ENCODE measurements at regions not wholly inside any gene's neighbourhood (a gene's known extent, or its start where the extent isn't known, plus 50 kb on each side); places are given as distances from the start of the nearest gene placed in this dataset.
"Not testable (repeated sequence)": the region's sequence is repeated elsewhere in the genome, so short reads cannot be mapped to it uniquely, and the experiment has no call there.

- no peak for DNase-seq (ENCODE audit: low spot score)
These were observed 150.0 kb upstream of the SYT10 start for GRCh38 chr12:33589576-33590114.

GRCh38 chr12:33593753-33594152 is 154.1 kb upstream of the SYT10 start:
- DNase-seq (ENCODE audit: low spot score) = no peak

GRCh38 chr12:33596061-33596460 is 156.4 kb upstream of the SYT10 start:
- DNase-seq (ENCODE audit: low spot score) = no peak

GRCh38 chr12:33596814-33597213 is 157.2 kb upstream of the SYT10 start:
- DNase-seq (ENCODE audit: low spot score) = no peak

GRCh38 chr12:33602515-33602914 is 162.9 kb upstream of the SYT10 start:
- DNase-seq (ENCODE audit: low spot score) = no peak

- DNase-seq (ENCODE audit: low spot score) = no peak
These were observed 166.1 kb upstream of the SYT10 start for GRCh38 chr12:33605757-33606156.

- no peak for DNase-seq (ENCODE audit: low spot score)
These were observed 170.3 kb upstream of the SYT10 start for GRCh38 chr12:33609910-33610309.

- DNase-seq (ENCODE audit: low spot score) = no peak
These were observed 175.0 kb upstream of the SYT10 start for GRCh38 chr12:33614630-33615029.

GRCh38 chr12:33617218-33617617 is 177.6 kb upstream of the SYT10 start:
- DNase-seq (ENCODE audit: low spot score) = no peak

- DNase-seq (ENCODE audit: low spot score) = no peak
These were observed 188.5 kb upstream of the SYT10 start for GRCh38 chr12:33628087-33628486.

- no peak for DNase-seq (ENCODE audit: low spot score)
These were observed 194.9 kb upstream of the SYT10 start for GRCh38 chr12:33634544-33634943.

GRCh38 chr12:33636930-33637329 is 197.3 kb upstream of the SYT10 start:
- DNase-seq (ENCODE audit: low spot score) = not testable (repeated sequence)

GRCh38 chr12:33639975-33640374 is 200.4 kb upstream of the SYT10 start:
- DNase-seq (ENCODE audit: low spot score) = no peak

- no peak for DNase-seq (ENCODE audit: low spot score)
These were observed 210.4 kb upstream of the SYT10 start for GRCh38 chr12:33649992-33650391.

- no peak for DNase-seq (ENCODE audit: low spot score)
These were observed 211.2 kb upstream of the SYT10 start for GRCh38 chr12:33650832-33651231.

- no peak for DNase-seq (ENCODE audit: low spot score)
These were observed 213.7 kb upstream of the SYT10 start for GRCh38 chr12:33653362-33653761.

GRCh38 chr12:33654313-33654712 is 214.7 kb upstream of the SYT10 start:
- DNase-seq (ENCODE audit: low spot score) = no peak

GRCh38 chr12:33663000-33663654 is 223.5 kb upstream of the SYT10 start:
- DNase-seq (ENCODE audit: low spot score) = no peak

- peak; percentile 7 for DNase-seq (ENCODE audit: low spot score)
These were observed 229.7 kb upstream of the SYT10 start for GRCh38 chr12:33669349-33669748.

- no peak for DNase-seq (ENCODE audit: low spot score)
These were observed 230.7 kb upstream of the SYT10 start for GRCh38 chr12:33670284-33670683.

- DNase-seq (ENCODE audit: low spot score) = no peak
These were observed 232.1 kb upstream of the SYT10 start for GRCh38 chr12:33671676-33672075.

GRCh38 chr12:33672836-33673577 is 233.4 kb upstream of the SYT10 start:
- DNase-seq (ENCODE audit: low spot score) = no peak

- DNase-seq (ENCODE audit: low spot score) = peak; percentile 3
These were observed 237.2 kb upstream of the SYT10 start for GRCh38 chr12:33676866-33677265.
